Colon (tissue), 2 donors: ENCODE measurements at regions not wholly inside any gene's neighbourhood (a gene's known extent, or its start where the extent isn't known, plus 50 kb on each side); places are given as distances from the start of the nearest gene placed in this dataset.

Experiments
- FAIRE-seq: peaks from 2 replicates; lab custom pipeline; 2012; peaks lifted over from hg19 to GRCh38; lab: Jason Lieb, UNC
- donor health status: control.
- donor health status: control.

GRCh38 chr3:21357241-21357640 is 393.8 kb downstream of the ZNF385D start:
- no peak for FAIRE-seq

- FAIRE-seq: no peak
These were observed 394.6 kb downstream of the ZNF385D start for GRCh38 chr3:21356402-21356801.

GRCh38 chr3:21345382-21345976 is 405.5 kb downstream of the ZNF385D start:
- no peak for FAIRE-seq

DNA sequence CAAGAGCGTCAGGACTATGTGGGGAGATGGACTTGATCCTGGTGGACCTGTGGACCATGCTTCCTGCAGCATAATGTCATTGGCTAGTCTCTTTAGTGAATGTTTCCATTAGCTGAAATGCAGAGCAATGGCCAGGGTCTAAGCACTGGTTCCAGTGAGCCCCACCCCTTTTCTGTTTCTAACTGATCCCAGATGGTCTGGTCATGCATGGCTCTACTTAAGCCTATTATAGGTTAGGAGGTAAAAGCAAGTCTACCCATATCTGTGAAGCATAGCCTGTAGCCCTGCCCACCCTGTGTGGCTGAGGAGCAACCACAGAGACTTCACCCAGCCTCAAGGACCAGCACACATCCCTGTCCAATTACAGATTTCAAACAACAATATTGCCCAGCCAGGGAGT is 419.2 kb downstream of the ZNF385D start:
- no peak for FAIRE-seq

DNA sequence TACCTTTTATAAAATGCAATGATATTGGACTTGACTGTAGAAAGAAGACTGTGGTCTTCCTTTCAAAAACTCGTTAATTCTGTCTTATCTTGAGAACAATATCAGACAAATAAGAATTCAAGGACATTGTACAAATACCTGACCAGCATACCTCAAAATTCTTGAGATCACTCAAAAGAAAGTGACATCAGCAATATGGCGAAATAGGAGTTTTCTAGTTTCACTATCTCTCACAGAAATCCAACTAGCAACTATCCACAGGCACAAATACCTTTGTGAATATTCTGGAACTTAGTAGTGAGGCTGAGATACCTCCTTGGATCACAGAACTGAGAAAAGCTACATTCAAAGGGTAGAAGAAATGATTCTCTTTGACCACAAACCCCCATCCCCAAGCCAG is 419.7 kb downstream of the ZNF385D start:
- no peak for FAIRE-seq

- no peak for FAIRE-seq
These were observed 420.7 kb downstream of the ZNF385D start for GRCh38 chr3:21330293-21330692.

DNA sequence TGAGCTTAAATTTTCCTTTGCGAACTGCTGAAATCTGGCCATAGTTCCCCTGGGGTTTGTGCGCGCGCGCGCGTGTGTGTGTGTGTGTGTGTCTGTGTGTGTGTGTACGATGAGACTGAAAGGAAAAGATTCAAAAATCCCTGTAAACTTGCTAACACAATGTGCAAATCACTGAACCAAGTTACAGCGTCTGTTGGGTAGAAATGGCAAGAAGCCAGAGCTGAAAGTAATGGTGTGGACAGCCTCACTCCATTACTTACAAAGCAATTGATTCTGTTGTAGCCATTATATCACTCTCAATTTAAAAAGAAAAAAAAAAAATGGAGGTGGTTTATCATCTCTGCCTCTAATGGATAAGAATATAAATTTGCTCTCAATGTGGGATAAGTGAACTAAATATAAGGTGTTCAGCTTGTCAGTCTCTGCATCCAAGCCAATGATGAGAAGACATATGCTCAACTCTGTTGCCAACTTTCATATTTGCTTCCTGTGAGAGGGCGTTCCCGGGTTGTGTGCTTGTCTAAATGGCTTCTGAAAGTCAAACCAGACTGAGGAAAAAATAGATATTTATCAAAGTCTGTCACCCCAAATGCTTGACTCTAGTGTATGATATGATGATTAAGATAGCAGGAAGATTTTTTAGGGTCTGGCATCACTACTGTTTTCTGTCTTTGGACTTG is 422.2 kb downstream of the ZNF385D start:
- no peak for FAIRE-seq

DNA sequence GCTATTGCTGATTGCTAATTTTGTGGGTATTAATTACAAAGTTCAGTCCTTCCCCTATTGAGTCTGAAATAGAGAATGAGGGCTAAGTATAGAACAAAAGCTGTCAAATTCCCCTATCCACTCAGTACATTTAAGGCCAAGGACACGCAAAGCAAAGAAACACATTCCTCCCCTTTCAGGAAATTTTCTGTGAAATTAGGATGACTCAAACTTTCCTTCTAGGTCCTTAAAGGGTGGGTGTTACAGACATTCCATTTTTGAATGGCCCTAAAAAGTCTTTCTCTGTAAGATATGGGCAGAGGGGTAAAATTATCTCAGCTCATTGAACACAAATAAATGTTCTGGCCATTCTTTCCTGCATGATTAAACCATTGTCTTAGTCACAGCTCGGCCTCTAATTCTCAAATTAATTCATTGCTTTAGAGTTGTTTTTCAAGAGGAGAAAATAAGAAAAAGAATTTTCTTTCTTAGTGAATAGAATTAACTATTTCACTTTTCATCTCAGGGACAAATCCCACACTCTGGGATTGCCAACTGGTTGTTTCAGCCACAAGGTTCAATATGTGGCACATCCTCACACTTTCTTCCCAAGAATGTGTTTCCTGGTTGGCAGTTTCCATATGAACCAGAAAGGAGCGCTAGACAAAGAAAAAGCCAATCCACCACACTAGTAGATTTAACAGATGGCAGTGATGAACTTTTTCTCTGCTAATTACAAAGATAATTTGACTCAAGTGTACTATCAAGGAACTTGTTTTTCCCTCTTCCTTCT is 424.1 kb downstream of the ZNF385D start:
- FAIRE-seq: no peak

- no peak for FAIRE-seq
These were observed 436.3 kb downstream of the ZNF385D start for GRCh38 chr3:21314688-21315087.

GRCh38 chr3:21310891-21311290 is 440.1 kb downstream of the ZNF385D start:
- no peak for FAIRE-seq

GRCh38 chr3:21310161-21310560 is 440.8 kb downstream of the ZNF385D start:
- no peak for FAIRE-seq

- FAIRE-seq: no peak
These were observed 453.7 kb downstream of the ZNF385D start for GRCh38 chr3:21297304-21297703.

DNA sequence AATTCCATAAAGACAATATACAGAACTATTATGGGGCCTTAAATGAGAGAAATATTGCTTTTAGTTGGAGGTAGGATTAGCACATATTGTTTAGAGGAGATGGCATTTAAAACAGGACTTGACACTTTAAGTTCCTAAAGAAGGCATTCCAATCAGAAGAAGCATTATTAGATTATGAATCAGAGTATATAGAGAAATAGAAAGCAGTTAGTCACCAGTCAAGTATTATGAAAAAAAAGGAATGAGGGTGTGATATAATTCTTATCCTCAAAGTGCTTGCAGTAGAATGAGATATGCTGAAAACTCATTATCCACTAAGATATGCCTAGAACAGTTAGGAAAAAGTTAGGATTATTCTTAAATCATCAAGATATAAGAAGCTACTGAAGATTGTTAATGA is 456.2 kb downstream of the ZNF385D start:
- no peak for FAIRE-seq

- FAIRE-seq: no peak
These were observed 458.0 kb downstream of the ZNF385D start for GRCh38 chr3:21292971-21293370.

- no peak for FAIRE-seq
These were observed 460.5 kb downstream of the ZNF385D start for GRCh38 chr3:21290557-21290956.

DNA sequence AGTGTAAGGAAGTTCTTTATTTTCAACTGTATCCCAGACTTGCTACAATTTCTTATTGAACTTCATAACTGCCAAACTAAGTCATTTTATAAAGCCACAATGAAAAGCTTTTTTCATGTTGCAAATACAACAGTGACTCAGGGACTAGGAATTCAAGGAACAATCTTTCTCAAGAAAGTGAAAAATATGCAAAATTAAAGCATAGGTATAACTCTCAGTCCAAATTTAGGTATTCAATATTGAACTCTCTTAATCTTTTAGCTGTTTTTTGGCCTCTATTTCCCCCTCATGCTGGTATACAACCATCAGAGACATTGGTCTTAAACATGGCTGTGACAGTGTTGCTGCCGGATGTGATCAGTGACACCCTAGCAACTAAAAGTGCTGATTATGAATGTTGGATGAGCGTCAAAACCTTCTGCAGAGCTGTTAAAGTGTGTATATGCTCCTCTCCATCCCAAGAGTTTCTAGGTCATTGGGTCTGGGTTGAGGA is 476.9 kb downstream of the ZNF385D start:
- FAIRE-seq: no peak

DNA sequence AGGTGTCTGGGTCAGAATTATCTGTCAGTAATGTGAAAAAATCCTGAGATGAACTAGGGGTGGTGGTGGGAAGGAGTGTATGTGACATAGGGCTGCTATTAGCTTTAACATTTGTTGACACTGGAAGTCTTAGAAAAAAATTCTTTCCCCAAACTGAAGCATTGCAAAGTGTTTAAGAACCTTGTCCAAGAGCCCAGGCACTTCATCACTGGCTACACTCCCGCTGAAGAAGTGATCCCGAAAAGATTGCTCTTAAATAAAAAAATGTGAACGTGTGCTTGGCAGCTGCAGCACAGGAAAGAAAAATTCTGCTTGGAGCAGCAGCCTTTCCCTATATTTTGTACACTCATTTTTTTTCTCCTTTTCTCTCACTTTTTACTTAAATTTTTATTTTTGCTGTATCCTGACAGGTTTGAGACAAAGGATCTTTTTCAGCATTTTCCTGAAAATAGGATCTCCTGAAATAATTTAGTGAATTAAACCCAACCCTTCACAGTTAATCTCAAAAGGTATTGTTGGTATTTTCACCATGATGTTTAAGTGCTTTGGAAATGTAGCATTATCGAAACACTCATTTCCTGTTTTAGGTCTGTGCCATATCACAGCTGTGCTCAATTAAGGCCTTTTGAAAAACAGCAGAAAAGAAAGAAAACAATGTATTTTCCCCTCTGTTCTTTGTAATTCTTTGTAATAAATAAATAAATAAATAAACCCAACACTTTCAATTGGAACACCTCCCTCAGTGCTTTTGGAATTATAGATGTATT is 477.6 kb downstream of the ZNF385D start:
- FAIRE-seq: no peak

- no peak for FAIRE-seq
These were observed 479.4 kb downstream of the ZNF385D start for GRCh38 chr3:21271606-21272016.

- no peak for FAIRE-seq
These were observed 481.1 kb downstream of the ZNF385D start for GRCh38 chr3:21269882-21270281.

DNA sequence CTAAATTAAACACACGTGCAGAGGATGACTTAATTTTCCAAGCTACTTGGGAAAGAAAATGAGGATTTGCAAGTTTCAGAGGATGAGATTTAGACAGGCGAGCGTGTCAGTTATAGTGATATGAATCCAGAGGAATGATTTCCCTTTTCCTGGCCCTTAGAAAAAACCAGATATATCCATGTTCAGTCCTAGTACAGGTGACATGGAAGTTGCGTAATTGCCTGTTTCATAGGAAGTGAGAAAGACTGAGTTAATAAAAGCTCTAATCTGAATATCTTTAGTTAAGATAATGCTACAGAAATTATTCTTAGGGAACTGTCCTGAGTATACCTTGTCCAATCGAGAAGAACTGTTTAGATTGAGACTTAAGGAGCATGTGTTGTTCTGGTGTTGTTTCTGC is 490.5 kb downstream of the ZNF385D start:
- FAIRE-seq: no peak

GRCh38 chr3:21259896-21260295 is 491.1 kb downstream of the ZNF385D start:
- FAIRE-seq: no peak

GRCh38 chr3:21256932-21257331 is 494.1 kb downstream of the ZNF385D start:
- no peak for FAIRE-seq
